SK-N-SH (cell line): ENCODE measurements at regions not wholly inside any gene's neighbourhood (a gene's known extent, or its start where the extent isn't known, plus 50 kb on each side); places are given as distances from the start of the nearest gene placed in this dataset.

Source experiments
- CTCF ChIA-PET: fragments of 300-600, 350-600 bp; formaldehyde crosslinking; extraction: SDS; loops from one replicate; lab custom pipeline; 2021; lab: Yijun Ruan, JAX
- POLR2A ChIA-PET: fragments of 350-600 bp; sonication (Branson Sonifier 250); formaldehyde crosslinking; extraction: SDS; loops from one replicate; lab custom pipeline; 2020; ENCODE audit warnings: antibody characterized with exemption, inconsistent platforms; lab: Yijun Ruan, JAX
- DNase-seq: peaks from one replicate; pipeline ENCODE4 v3.0.0; 2012
- H2AFZ ChIP-seq: fragments of 200-600 bp; sonication (generic); 2 replicates; pipeline ENCODE4 v1.8.1; 2016; ENCODE audit warnings: antibody characterized with exemption, mild to moderate bottlenecking, low read depth
- H3F3A ChIP-seq: fragments of 200-600 bp; sonication (generic); replicated peaks from 2 replicates; pipeline ENCODE3; 2016; ENCODE audit warnings: antibody characterized with exemption, mild to moderate bottlenecking; ENCODE audit not compliant: insufficient read depth
- H3K27ac ChIP-seq, 2 experiments: fragments of 200-500 bp in 1 of 2; fragments of 200-600 bp in 1 of 2; sonication (Bioruptor generic) in 1 of 2; sonication (generic), shearing (Covaris generic) in 1 of 2; 2 replicates each; pipeline versions ENCODE4 v1.5.1 to v1.6.1; 2014 to 2016; ENCODE audit warnings: low read depth in 2 of 2, inconsistent platforms in 1 of 2, low read length in 1 of 2, mild to moderate bottlenecking in 1 of 2, mixed read lengths in 1 of 2
- H3K27me3 ChIP-seq: fragments of 200-600 bp; sonication (generic), shearing (Covaris generic); 2 replicates; pipeline ENCODE4 v1.6.1; 2016; ENCODE audit warnings: mixed run types; ENCODE audit not compliant: insufficient read depth
- H3K36me3 ChIP-seq, 2 experiments: fragments of 200-500 bp in 1 of 2; fragments of 200-600 bp in 1 of 2; sonication (Bioruptor generic) in 1 of 2; sonication (generic) in 1 of 2; replicated peaks in 1 of 2; 2 replicates each; pipeline versions ENCODE3 to v1.5.1; 2014 to 2016; ENCODE audit warnings: low read length in 1 of 2, mild to moderate bottlenecking in 1 of 2; ENCODE audit not compliant: insufficient read depth in 2 of 2, control insufficient read depth in 1 of 2
- H3K4me1 ChIP-seq, 2 experiments: fragments of 200-500 bp in 1 of 2; fragments of 200-600 bp in 1 of 2; sonication (Bioruptor generic) in 1 of 2; sonication (generic), shearing (Covaris generic) in 1 of 2; 2 replicates each; pipeline versions ENCODE4 v1.5.1 to v1.6.1; 2014 to 2016; ENCODE audit warnings: low read depth in 1 of 2, low read length in 1 of 2, mixed run types in 1 of 2; ENCODE audit not compliant: insufficient read depth in 2 of 2, control insufficient read depth in 1 of 2
- H3K4me2 ChIP-seq: fragments of 200-600 bp; sonication (generic), shearing (Covaris generic); 2 replicates; pipeline ENCODE4 v1.6.1; 2017; ENCODE audit warnings: mixed run types
- H3K4me3 ChIP-seq, 2 experiments: fragments of 200-500 bp in 1 of 2; fragments of 200-600 bp in 1 of 2; sonication (Bioruptor generic) in 1 of 2; sonication (generic), shearing (Covaris generic) in 1 of 2; 2 replicates each; pipeline versions ENCODE4 v1.5.1 to v1.8.1; 2014 to 2016; ENCODE audit warnings: low read depth in 2 of 2, inconsistent platforms in 1 of 2, low read length in 1 of 2, mild to moderate bottlenecking in 1 of 2, mixed read lengths in 1 of 2, moderate library complexity in 1 of 2
- H3K79me2 ChIP-seq: fragments of 200-600 bp; sonication (generic); 2 replicates; pipeline ENCODE4 v1.8.1; 2017; ENCODE audit warnings: mild to moderate bottlenecking; ENCODE audit not compliant: insufficient read depth
- H3K9ac ChIP-seq: fragments of 200-600 bp; sonication (generic); 2 replicates; pipeline ENCODE4 v1.6.1; 2017; ENCODE audit warnings: mixed run types
- H3K9me2 ChIP-seq: fragments of 200-600 bp; sonication (generic); 2 replicates; pipeline ENCODE4 v1.6.1; 2017; ENCODE audit warnings: mixed run types
- H3K9me3 ChIP-seq: fragments of 200-600 bp; sonication (generic); 2 replicates; pipeline ENCODE4 v1.6.1; 2017; ENCODE audit warnings: mixed run types, mild to moderate bottlenecking, moderate library complexity
- H4K20me1 ChIP-seq: fragments of 200-600 bp; sonication (generic); 2 replicates; pipeline ENCODE4 v1.6.1; 2017; ENCODE audit warnings: mild to moderate bottlenecking, mixed run types; ENCODE audit not compliant: insufficient read depth
- CTCF ChIP-seq: fragments of 200-600 bp; sonication (generic); IDR thresholded peaks from 2 replicates; pipeline ENCODE4 v1.6.1; 2017; ENCODE audit warnings: antibody characterized with exemption, mild to moderate bottlenecking, moderate library complexity
- ELF1 ChIP-seq: IDR thresholded peaks from 2 replicates; pipeline ENCODE4 v1.4.0; 2012
- FOXM1 ChIP-seq: IDR thresholded peaks from 2 replicates; pipeline ENCODE4 v1.4.0; 2012; ENCODE audit warnings: low read depth, mild to moderate bottlenecking
- GABPA ChIP-seq: IDR thresholded peaks from 2 replicates; pipeline ENCODE4 v1.4.0; 2012; ENCODE audit warnings: low read depth, mild to moderate bottlenecking
- GATA2 ChIP-seq: sonication (generic); formaldehyde crosslinking; IDR thresholded peaks from 2 replicates; pipeline ENCODE4 v1.5.0; 2020; ENCODE audit warnings: mild to moderate bottlenecking, missing genetic modification reagents
- IRF3 ChIP-seq: fragments of 150-350 bp; IDR thresholded peaks from 2 replicates; pipeline ENCODE4 v1.6.1; 2016; ENCODE audit warnings: mild to moderate bottlenecking, low read depth, low read length
- JUND ChIP-seq: IDR thresholded peaks from 2 replicates; pipeline ENCODE4 v1.4.0; 2012
- NFIC ChIP-seq: IDR thresholded peaks from 2 replicates; pipeline ENCODE4 v1.4.0; 2012; ENCODE audit warnings: borderline replicate concordance
- NRF1 ChIP-seq: IDR thresholded peaks from 2 replicates; pipeline ENCODE4 v1.6.1; 2012; ENCODE audit warnings: low read depth, mild to moderate bottlenecking, low read length
- RAD21 ChIP-seq: IDR thresholded peaks from 2 replicates; pipeline ENCODE4 v1.6.1; 2012; ENCODE audit warnings: mild to moderate bottlenecking, low read length
- RCOR1 ChIP-seq: fragments of 150-350 bp; IDR thresholded peaks from 2 replicates; pipeline ENCODE4 v1.6.1; 2017; ENCODE audit warnings: antibody characterized with exemption, low read length
- REST ChIP-seq: IDR thresholded peaks from 2 replicates; pipeline ENCODE4 v1.6.1; 2012; ENCODE audit warnings: mild to moderate bottlenecking, low read depth, low read length, moderate library complexity
- RFX5 ChIP-seq: IDR thresholded peaks from 2 replicates; pipeline ENCODE4 v1.6.1; 2012; ENCODE audit warnings: mild to moderate bottlenecking, improper control_type of control experiment, low read length
- RXRA ChIP-seq: IDR thresholded peaks from 2 replicates; pipeline ENCODE4 v1.4.0; 2012; ENCODE audit warnings: low read depth, mild to moderate bottlenecking, borderline replicate concordance
- SIN3A ChIP-seq: IDR thresholded peaks from 2 replicates; pipeline ENCODE4 v1.6.1; 2012; ENCODE audit warnings: low read depth, mild to moderate bottlenecking, low read length, moderate library complexity, borderline replicate concordance
- SMC3 ChIP-seq: IDR thresholded peaks from 2 replicates; pipeline ENCODE4 v1.6.1; 2012; ENCODE audit warnings: low read depth, low read length, improper control_type of control experiment
- TAF1 ChIP-seq: IDR thresholded peaks from 2 replicates; pipeline ENCODE4 v1.6.1; 2012; ENCODE audit warnings: low read depth, mild to moderate bottlenecking, low read length, moderate library complexity, borderline replicate concordance
- TCF12 ChIP-seq: IDR thresholded peaks from 2 replicates; pipeline ENCODE4 v1.4.0; 2012
- USF2 ChIP-seq: fragments of 150-350 bp; IDR thresholded peaks from 2 replicates; pipeline ENCODE4 v1.6.1; 2017; ENCODE audit warnings: antibody characterized with exemption, low read length, low read depth, borderline replicate concordance
- YY1 ChIP-seq: IDR thresholded peaks from 2 replicates; pipeline ENCODE4 v1.4.0; 2012; ENCODE audit warnings: low read depth, mild to moderate bottlenecking
- ZBTB33 ChIP-seq: IDR thresholded peaks from 2 replicates; pipeline ENCODE4 v1.4.0; 2012; ENCODE audit warnings: low read depth, borderline replicate concordance
- WGBS: methylation state at CpG from one replicate; pipeline ENCODE4 v1.1.6; 2017; ENCODE audit warnings: low lambda C conversion rate; 5-methylcytosine and 5-hydroxymethylcytosine counted together

- no peak for TF ChIP-seq IRF3
- no peak for TF ChIP-seq RAD21
Measured at GRCh38 chr14:44756554-44756953, 205.2 kb downstream of the KLHL28 start (continued).

- H3K4me2 ChIP-seq: no peak overlapping the region
- no peak overlapping the region for H3K4me3 ChIP-seq
- no peaks in the 10 kb centered on the region for H3K79me2 ChIP-seq
- no peaks in the 10 kb centered on the region for H3F3A ChIP-seq
- no peaks in the 10 kb centered on the region for H3K27me3 ChIP-seq
- ChIA-PET CTCF (no interaction called here), POLR2A (no interaction called here)
- H3K4me1 ChIP-seq: no peaks in the 10 kb centered on the region
- no peaks in the 10 kb centered on the region for H3K9me2 ChIP-seq
- no peak overlapping the region for H2AFZ ChIP-seq
- no peaks in the 10 kb centered on the region for H4K20me1 ChIP-seq
- H3K9me3 ChIP-seq: no peaks in the 10 kb centered on the region
- H3K9ac ChIP-seq: no peak overlapping the region
- 0% methylated on average over 1 of the region's 1 CpG for WGBS
- TF ChIP-seq JUND (no peak), SIN3A (no peak), RXRA (no peak), GATA2 (CRISPR knock-in tag) (no peak), ZBTB33 (no peak), NFIC (no peak), ELF1 (no peak), TAF1 (no peak), CTCF (no peak), IRF3 (no peak), FOXM1 (no peak), RCOR1 (no peak), TCF12 (no peak), GABPA (no peak), YY1 (no peak), REST (no peak), NRF1 (no peak), RFX5 (no peak), USF2 (no peak), SMC3 (no peak)
- H3K36me3 ChIP-seq: no peaks in the 10 kb centered on the region
- DNase-seq: no peak
- H3K27ac ChIP-seq: no peak overlapping the region
Measured at GRCh38 chr14:44745371-44745770, 216.4 kb downstream of the KLHL28 start.
